ENCODE measurements at regions not wholly inside any gene's neighbourhood (a gene's known extent, or its start where the extent isn't known, plus 50 kb on each side); places are given as distances from the start of the nearest gene placed in this dataset.

- no peak for TF ChIP-seq CTCF (IDR thresholded peaks at IDR 0.05; ENCODE audit: insufficient read depth, low read length, poor library complexity, severe bottlenecking)
- no peak overlapping the region for H3K4me3 ChIP-seq (replicated peaks; ENCODE audit: low read depth, low read length)
- H3K36me3 ChIP-seq (ENCODE audit: control insufficient read depth, insufficient read depth, low read length): no peaks in the 10 kb centered on the region
- H3K27me3 ChIP-seq (replicated peaks; ENCODE audit: control insufficient read depth, insufficient read depth, low read length): no peaks in the 10 kb centered on the region
- DNase-seq (ENCODE audit: extremely low read depth, insufficient read length): no peak
These were observed 791.2 kb downstream of the BRD1 start for GRCh38 chr22:49036513-49036912.

GRCh38 chr22:49035818-49036457, 791.7 kb downstream of the BRD1 start:
- Histone ChIP-seq H3K36me3 (ENCODE audit: control insufficient read depth, insufficient read depth, low read length) (no peaks in the 10 kb centered on the region), H3K27me3 (replicated peaks; ENCODE audit: control insufficient read depth, insufficient read depth, low read length) (no peaks in the 10 kb centered on the region), H3K4me3 (replicated peaks; ENCODE audit: low read depth, low read length) (no peak overlapping the region)
- TF ChIP-seq CTCF (IDR thresholded peaks at IDR 0.05; ENCODE audit: insufficient read depth, low read length, poor library complexity, severe bottlenecking): no peak
- no peak for DNase-seq (ENCODE audit: extremely low read depth, insufficient read length)

DNA sequence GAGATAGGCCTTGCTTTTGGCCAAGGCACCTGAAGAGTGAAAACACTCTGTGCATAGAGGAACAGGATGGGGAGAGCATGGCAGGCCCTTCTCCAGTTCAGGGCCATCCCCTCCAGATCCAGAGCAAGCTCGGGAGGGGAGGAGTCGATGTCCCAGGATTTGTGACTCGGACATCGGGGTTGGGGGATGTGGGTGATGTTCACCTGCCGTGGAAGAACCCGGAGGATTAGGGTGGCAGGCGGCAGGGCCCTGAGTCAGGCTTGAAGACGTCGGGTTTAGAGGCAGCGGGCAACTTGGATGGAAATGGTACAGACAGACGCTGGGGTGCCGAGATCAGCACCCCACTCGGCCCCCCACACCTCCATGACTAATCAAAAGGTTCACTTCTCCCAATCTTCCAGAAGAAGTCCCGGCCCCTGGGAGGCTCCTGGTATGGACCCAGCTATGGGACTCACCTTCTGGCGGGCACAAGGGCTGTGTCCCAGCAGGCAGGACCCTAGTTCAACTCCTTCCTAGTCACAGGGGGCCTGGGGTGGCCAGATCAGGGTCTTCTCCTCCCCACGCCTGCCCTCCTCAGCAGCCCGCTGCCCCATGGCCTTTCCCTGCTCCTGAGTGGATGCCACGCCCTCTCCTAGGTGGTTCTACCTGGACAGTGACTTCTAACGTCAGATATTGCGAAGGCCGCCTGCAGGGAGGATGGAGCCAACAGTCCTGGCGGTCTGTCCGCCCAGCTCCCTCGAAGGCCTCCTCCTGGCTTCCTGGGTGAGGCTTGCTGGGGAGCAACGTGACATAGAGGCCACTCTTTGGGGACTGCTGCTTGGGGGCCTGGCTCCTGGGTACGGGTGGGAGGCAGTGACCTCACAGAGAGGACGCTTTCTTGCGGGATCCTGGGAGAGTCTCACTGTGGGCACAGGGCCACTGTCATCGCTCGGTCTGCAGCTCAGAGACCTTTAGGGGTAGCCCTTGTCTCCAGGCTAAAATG, 792.5 kb downstream of the BRD1 start:
- no peaks in the 10 kb centered on the region for H3K36me3 ChIP-seq (ENCODE audit: control insufficient read depth, insufficient read depth, low read length)
- no peak overlapping the region for H3K4me3 ChIP-seq (replicated peaks; ENCODE audit: low read depth, low read length)
- TF ChIP-seq CTCF (IDR thresholded peaks at IDR 0.05; ENCODE audit: insufficient read depth, low read length, poor library complexity, severe bottlenecking): no peak
- no peaks in the 10 kb centered on the region for H3K27me3 ChIP-seq (replicated peaks; ENCODE audit: control insufficient read depth, insufficient read depth, low read length)
- DNase-seq (ENCODE audit: extremely low read depth, insufficient read length): no peak

- TF ChIP-seq CTCF (IDR thresholded peaks at IDR 0.05; ENCODE audit: insufficient read depth, low read length, poor library complexity, severe bottlenecking): no peak
- H3K4me3 ChIP-seq (replicated peaks; ENCODE audit: low read depth, low read length): no peak overlapping the region
- no peak for DNase-seq (ENCODE audit: extremely low read depth, insufficient read length)
- no peaks in the 10 kb centered on the region for H3K36me3 ChIP-seq (ENCODE audit: control insufficient read depth, insufficient read depth, low read length)
- no peaks in the 10 kb centered on the region for H3K27me3 ChIP-seq (replicated peaks; ENCODE audit: control insufficient read depth, insufficient read depth, low read length)
These were observed 794.1 kb downstream of the BRD1 start for GRCh38 chr22:49033616-49034015.

- no peak for TF ChIP-seq CTCF (IDR thresholded peaks at IDR 0.05; ENCODE audit: insufficient read depth, low read length, poor library complexity, severe bottlenecking)
- Histone ChIP-seq H3K27me3 (replicated peaks; ENCODE audit: control insufficient read depth, insufficient read depth, low read length) (no peaks in the 10 kb centered on the region), H3K36me3 (ENCODE audit: control insufficient read depth, insufficient read depth, low read length) (no peaks in the 10 kb centered on the region), H3K4me3 (replicated peaks; ENCODE audit: low read depth, low read length) (no peak overlapping the region)
- no peak for DNase-seq (ENCODE audit: extremely low read depth, insufficient read length)
These were observed 794.9 kb downstream of the BRD1 start for GRCh38 chr22:49032821-49033220.
